Peyer's patch (tissue), 4 donors: ENCODE measurements at regions not wholly inside any gene's neighbourhood (a gene's known extent, or its start where the extent isn't known, plus 50 kb on each side); places are given as distances from the start of the nearest gene placed in this dataset.

Experiments
- POLR2A ChIP-seq, 2 donors: fragments of 450-650 bp; IDR thresholded peaks; one replicate each; pipeline ENCODE4 v1.5.1; 2017; ENCODE audit warnings: antibody characterized with exemption in 2 of 2, mild to moderate bottlenecking in 2 of 2, moderate library complexity in 2 of 2
- TF ChIP-seq, protein P1 (sequence below), 6 experiments: fragments of 450-650 bp in 4 of 6; fragments of 200-600 bp in 2 of 6; sonication (generic) in 1 of 6; IDR thresholded peaks; one replicate each; pipeline ENCODE4 v1.5.1; 2017 to 2019; ENCODE audit warnings: antibody characterized with exemption in 6 of 6, mild to moderate bottlenecking in 3 of 6, moderate library complexity in 1 of 6

DNA sequence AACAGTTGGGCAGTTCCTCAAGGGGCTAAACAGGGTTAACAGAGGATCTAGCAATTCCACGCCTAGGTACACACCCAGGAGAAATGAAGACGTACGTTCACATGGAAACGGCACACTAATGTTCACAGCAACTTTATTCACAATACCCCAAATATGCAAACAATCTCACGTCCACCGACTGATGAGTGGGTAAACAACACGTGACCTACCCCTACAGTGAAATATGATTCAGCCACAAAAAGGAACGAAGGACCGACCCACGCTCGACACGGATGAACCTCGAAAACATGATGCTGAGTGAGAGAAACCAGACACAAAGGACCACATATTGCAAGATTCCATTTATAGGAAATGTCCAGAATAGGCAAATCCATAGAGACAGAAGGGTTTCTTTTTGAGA is 112.7 kb downstream of the NCOR2 start:
- TF ChIP-seq, protein P1, sequence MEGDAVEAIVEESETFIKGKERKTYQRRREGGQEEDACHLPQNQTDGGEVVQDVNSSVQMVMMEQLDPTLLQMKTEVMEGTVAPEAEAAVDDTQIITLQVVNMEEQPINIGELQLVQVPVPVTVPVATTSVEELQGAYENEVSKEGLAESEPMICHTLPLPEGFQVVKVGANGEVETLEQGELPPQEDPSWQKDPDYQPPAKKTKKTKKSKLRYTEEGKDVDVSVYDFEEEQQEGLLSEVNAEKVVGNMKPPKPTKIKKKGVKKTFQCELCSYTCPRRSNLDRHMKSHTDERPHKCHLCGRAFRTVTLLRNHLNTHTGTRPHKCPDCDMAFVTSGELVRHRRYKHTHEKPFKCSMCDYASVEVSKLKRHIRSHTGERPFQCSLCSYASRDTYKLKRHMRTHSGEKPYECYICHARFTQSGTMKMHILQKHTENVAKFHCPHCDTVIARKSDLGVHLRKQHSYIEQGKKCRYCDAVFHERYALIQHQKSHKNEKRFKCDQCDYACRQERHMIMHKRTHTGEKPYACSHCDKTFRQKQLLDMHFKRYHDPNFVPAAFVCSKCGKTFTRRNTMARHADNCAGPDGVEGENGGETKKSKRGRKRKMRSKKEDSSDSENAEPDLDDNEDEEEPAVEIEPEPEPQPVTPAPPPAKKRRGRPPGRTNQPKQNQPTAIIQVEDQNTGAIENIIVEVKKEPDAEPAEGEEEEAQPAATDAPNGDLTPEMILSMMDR (IDR thresholded peaks at IDR 0.05) = no peak
- TF ChIP-seq POLR2A (IDR thresholded peaks at IDR 0.05) = no peak
